Glomerular visceral epithelial cell (primary cell): ENCODE measurements at regions not wholly inside any gene's neighbourhood (a gene's known extent, or its start where the extent isn't known, plus 50 kb on each side); places are given as distances from the start of the nearest gene placed in this dataset.

Experiments used
- DNase-seq: peaks from one replicate; pipeline ENCODE4 v3.0.0-alpha.2; 2016; ENCODE audit errors: extremely low spot score

GRCh38 chr1:58890609-58891008, 106.8 kb upstream of the JUN start:
- no peak for DNase-seq

- no peak for DNase-seq
Measured at GRCh38 chr1:58891347-58891746, 107.5 kb upstream of the JUN start.

DNA sequence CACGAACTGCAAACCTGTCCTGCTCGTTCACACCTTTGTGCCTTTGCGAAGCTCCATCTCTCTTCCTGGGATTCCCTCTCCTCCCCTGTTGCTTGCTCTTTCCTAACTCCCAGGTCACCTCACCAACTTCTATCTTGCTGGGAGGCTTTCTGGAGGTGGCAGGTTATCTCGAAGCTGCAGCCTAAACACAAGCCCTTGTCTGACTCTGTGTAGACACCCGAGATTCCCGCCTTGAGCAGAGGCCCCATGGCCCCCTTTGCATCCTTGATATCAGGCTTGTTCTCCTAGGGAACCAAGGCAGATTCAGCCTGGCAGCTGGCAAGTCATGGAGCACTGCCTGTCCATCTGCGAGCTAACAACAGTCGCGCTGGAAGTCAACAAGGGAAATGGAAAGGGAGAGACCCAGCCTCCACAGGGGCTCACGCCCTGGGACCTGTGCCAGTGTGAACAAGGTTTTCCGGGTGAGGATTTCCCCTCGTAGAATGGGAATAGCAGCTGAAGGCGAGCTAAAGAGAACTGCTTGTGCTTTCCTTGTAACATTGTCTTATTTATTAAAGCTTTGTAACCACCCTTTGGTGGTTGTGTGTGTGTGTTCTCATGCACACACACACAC, 109.5 kb upstream of the JUN start:
- no peak for DNase-seq

GRCh38 chr1:58895082-58895481, 111.2 kb upstream of the JUN start:
- DNase-seq: no peak

- no peak for DNase-seq
Measured at GRCh38 chr1:58895559-58896145, 111.8 kb upstream of the JUN start.

- DNase-seq: no peak
Measured at GRCh38 chr1:58896246-58897183, 112.7 kb upstream of the JUN start.

- no peak for DNase-seq
Measured at GRCh38 chr1:58898739-58899586, 115.1 kb upstream of the JUN start.

DNA sequence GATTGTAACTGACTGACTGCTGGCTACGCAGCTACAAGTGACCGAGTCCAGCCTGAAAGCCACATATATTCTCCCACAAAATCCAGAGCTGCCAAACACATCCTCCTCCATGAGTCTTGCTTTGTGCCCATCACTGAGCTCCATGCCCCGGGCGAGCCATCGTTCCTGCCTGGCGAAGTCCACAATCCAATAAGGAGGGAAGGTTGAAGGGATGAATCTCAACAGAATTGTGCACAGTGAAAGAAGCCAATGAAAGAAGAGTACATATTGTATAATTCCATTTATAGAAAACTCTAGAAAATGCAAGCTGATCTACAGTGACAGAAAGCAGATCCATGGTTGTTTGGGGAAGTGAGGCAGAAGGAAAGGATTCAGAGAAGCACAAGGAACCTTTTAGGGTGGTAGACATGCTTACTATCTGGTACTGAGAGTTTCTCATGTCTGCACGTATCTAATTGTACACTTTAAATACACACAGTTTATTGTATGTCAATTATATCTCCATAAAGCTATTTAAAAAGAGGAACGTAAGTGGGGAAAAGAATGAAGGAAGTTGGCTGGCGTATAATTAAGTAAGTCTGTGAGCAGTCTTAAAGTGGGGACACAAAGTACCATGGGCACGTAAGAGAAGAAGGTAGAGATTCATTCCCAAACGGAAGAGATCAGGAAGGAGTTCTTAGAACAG, 115.9 kb upstream of the JUN start:
- no peak for DNase-seq

GRCh38 chr1:58900396-58900795, 116.5 kb upstream of the JUN start:
- no peak for DNase-seq

DNA sequence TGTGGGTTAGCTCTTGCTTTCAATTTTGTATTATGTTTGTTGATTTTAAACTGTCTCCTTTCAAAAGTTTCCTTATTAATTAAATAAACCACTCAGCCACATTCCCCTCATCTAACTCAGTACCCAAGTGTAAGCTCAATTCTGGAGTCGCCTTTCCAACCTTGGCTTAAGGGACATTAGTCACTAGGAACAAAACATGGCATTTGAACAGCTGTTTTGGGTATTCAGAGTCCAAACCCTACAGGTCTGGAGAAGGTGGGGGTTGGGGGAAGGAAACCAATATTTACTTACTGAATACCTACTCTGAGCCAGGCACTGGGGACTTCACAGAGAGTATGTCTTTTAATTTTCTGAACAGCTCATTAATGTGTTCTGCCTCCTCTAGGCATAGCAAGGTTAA, 117.2 kb upstream of the JUN start:
- no peak for DNase-seq

- DNase-seq: no peak
Measured at GRCh38 chr1:58902830-58903513, 119.1 kb upstream of the JUN start.

DNA sequence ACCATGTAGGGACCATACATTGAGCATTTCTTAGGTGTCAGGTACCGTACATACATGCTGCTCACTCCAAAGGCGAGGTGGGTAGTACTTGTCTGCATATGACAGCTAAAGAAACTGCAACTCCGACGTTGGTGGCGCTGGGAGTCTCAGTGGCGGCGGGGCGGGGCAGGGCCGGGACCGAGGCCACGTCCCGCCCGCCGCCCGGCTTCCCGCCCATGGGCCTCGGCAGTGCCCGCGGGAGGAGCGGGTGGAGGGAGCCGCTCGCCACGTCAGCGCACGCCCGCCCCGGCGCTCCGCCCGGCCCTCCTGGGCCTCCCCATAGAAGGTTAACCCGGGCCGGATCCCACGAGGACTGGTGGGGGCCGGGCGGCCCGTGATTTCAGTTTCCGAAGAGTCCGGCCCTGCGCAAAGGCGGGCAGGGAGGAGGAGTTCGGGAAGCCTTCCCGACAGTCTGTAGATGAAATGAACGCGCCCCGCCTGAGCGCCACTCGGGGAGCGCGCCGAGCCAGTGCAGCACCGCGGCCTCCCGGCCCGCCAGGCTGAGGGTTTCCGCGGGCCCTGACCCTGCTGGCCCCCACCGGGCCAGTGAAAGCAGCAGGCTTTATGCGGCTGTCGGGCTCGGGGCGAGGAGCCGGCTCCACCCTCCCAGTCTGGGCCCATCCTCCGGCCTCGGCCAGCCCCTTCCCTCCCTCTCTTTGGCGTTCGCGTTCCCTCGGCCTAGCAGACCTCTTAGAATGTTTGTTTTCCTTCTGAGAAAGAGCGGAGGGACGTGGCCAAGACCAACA, 119.9 kb upstream of the JUN start:
- DNase-seq: peak; percentile 86

DNA sequence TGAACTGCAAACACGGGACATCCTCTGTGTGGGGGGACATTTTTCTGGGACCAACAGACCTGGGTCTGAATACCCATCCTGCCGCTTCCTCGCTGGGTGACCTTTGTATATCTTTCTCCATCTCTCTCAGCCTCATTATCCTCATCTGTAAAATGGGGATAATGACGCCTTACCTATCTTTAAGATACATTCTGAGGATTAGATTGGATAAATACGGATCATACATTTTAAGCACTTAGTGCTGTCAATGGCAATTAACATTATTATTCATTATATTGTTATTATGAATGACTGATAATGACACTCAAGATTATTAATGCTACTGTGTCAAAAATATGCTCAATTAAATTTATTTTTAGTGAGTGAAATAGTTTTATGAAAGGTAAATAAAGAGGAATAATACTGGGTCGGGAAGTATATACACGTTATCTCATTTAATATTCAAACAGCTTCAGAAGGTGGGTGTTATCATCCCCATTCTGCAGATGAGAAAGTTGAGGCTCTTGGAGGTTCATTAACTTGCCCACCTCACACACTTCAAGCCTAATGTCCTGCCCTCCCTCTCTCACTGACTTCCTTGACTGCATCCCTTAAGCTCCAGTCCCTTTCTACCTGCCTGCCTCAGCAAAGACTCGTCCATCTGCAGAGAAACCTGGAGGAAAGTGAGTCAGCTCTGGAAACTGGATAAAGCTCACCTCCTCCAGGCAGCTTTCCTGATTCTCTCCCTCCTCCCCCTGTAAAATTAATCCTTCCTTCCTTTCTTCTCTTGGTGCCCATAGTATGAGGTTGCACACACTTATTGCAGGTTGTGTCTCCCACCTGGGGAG, 120.7 kb upstream of the JUN start:
- DNase-seq: no peak

DNA sequence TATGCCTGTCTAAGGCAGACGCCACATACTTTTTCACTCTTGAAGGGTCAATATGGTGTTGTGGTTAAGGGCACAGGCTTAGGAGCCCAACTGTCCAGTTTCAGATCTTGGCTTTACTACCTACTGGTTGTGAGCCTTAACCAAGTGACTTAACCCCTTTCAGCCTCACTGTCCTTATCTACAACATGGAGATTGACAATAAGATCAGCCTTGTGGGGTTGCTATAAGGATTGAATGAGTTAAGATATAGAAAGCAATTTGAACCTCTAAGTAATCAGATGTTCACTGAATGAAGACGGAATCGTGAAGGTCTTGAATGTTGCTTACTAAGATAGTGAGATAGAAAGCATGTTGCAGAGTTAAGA, 121.3 kb upstream of the JUN start:
- no peak for DNase-seq

- DNase-seq: no peak
Measured at GRCh38 chr1:58905628-58906221, 121.9 kb upstream of the JUN start.

GRCh38 chr1:58907398-58907797, 123.6 kb upstream of the JUN start:
- no peak for DNase-seq

GRCh38 chr1:58908561-58909560, 125.0 kb upstream of the JUN start:
- peak; percentile 51 for DNase-seq
